Activated CD4-positive, alpha-beta memory T cell treated with anti-CD3 and anti-CD28 coated beads for 36 hours (primary cell): ENCODE measurements at regions not wholly inside any gene's neighbourhood (a gene's known extent, or its start where the extent isn't known, plus 50 kb on each side); places are given as distances from the start of the nearest gene placed in this dataset.

Experiments
- CTCF ChIA-PET: fragments of 350-600 bp; sonication (Branson Sonifier 250); formaldehyde crosslinking; loops from one replicate; lab custom pipeline; 2021; ENCODE audit warnings: antibody characterized with exemption, inconsistent platforms; lab: Charles Lee
- POLR2A ChIA-PET: fragments of 350-600 bp; sonication (Branson Sonifier 250); formaldehyde crosslinking; loops from one replicate; lab custom pipeline; 2021; ENCODE audit warnings: antibody characterized with exemption; lab: Charles Lee
- DNase-seq: peaks from one replicate; pipeline ENCODE4 v3.0.0-alpha.2; 2020
- H3K27ac Mint-ChIP-seq: one replicate; pipeline ENCODE4 v1.8.0; 2021; ENCODE audit warnings: mixed read lengths
- H3K27me3 Mint-ChIP-seq: one replicate; pipeline ENCODE4 v1.8.0; 2021; ENCODE audit warnings: mixed read lengths
- H3K36me3 Mint-ChIP-seq: one replicate; pipeline ENCODE4 v1.8.0; 2021; ENCODE audit warnings: mixed read lengths
- H3K4me1 Mint-ChIP-seq: one replicate; pipeline ENCODE4 v1.8.0; 2021; ENCODE audit warnings: low read depth, mixed read lengths
- H3K4me3 Mint-ChIP-seq: one replicate; pipeline ENCODE4 v1.8.0; 2021; ENCODE audit warnings: mild to moderate bottlenecking, mixed read lengths
- H3K9me3 Mint-ChIP-seq: one replicate; pipeline ENCODE4 v1.8.0; 2021; ENCODE audit warnings: mixed read lengths
- intact Hi-C: fragments of 100-400 bp; cut with micrococcal nuclease; formaldehyde crosslinking; loops from one replicate; pipeline ENCODE4 v1.15.1; 2023

DNA sequence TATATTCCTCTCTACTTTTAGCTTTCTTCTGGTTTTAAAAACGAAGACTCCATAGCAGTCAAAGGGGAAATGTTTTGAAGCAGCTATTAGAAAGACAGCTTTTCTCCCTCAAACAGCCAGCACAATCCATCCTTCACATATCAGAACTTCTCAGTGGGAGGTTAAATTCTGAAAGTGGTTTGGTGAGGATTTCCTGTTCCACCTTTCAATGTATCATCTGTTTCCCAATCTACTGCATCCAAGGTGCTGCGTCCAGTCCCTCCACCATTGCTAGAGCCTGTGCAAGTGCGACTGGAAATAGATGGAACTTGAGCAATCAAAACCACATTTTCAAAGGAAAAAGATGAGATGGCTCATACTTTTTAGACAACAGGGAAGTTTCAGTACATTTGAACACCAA lies 508.3 kb upstream of the ARID1B start:
- no peak for DNase-seq
- peaks cover 14% of the 10 kb centered on the region for H3K4me1 Mint-ChIP-seq
- POLR2A ChIA-PET, result no interaction called here
- H3K9me3 Mint-ChIP-seq, result no peaks in the 10 kb centered on the region
- H3K27ac Mint-ChIP-seq, result peak overlapping the region; percentile 16
- H3K36me3 Mint-ChIP-seq, result peaks cover 4% of the 10 kb centered on the region
- CTCF ChIA-PET, result no interaction called here
- intact Hi-C loops, result no loop called here
- no peak overlapping the region for H3K4me3 Mint-ChIP-seq
- no peaks in the 10 kb centered on the region for H3K27me3 Mint-ChIP-seq

GRCh38 chr6:156262014-156262413 lies 515.2 kb upstream of the ARID1B start:
- no peak overlapping the region for H3K27ac Mint-ChIP-seq
- H3K27me3 Mint-ChIP-seq, result no peaks in the 10 kb centered on the region
- intact Hi-C loops, result no loop called here
- ChIA-PET POLR2A (no interaction called here), CTCF (no interaction called here)
- no peak overlapping the region for H3K4me3 Mint-ChIP-seq
- H3K9me3 Mint-ChIP-seq, result no peaks in the 10 kb centered on the region
- no peaks in the 10 kb centered on the region for H3K4me1 Mint-ChIP-seq
- no peak for DNase-seq
- peaks cover 4% of the 10 kb centered on the region for H3K36me3 Mint-ChIP-seq

DNA sequence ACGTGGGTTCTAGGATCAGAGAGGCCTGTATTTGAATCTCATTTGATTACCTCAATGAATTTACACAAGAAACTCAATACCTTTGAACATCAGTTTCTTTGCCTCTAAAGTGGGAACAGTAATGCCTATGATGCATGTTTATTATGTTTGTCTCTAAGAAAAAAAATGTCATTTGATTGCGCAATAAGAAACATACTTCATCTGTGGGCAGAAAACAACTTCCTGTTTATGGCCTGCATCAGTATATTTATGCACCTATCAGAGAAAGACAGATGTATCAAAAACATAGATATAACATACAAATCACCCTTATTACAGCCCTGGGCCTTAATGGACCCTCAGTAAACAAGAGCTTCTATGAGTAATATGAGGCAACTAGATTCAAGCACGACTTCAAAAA lies 516.4 kb upstream of the ARID1B start:
- H3K27me3 Mint-ChIP-seq, result no peaks in the 10 kb centered on the region

GRCh38 chr6:156258981-156259380 lies 518.2 kb upstream of the ARID1B start:
- H3K4me1 Mint-ChIP-seq, result peaks cover 8% of the 10 kb centered on the region
- H3K27ac Mint-ChIP-seq, result no peak overlapping the region
- no peak overlapping the region for H3K4me3 Mint-ChIP-seq
- intact Hi-C loops, result loop anchor here (10.0 kb wide), 1 partner anchor 1074 kb away; no protein-coding TSS in a partner anchor
- ChIA-PET CTCF (no interaction called here), POLR2A (no interaction called here)
- H3K27me3 Mint-ChIP-seq, result no peaks in the 10 kb centered on the region
- H3K36me3 Mint-ChIP-seq, result no peaks in the 10 kb centered on the region
- H3K9me3 Mint-ChIP-seq, result no peaks in the 10 kb centered on the region
- DNase-seq, result no peak

More for the DNA sequence above, 516.4 kb upstream of the ARID1B start:
- Mint-ChIP-seq H3K4me1 (peaks cover 4% of the 10 kb centered on the region), H3K4me3 (no peak overlapping the region), H3K36me3 (peaks cover under 1% of the 10 kb centered on the region), H3K27ac (no peak overlapping the region), H3K9me3 (no peaks in the 10 kb centered on the region)
- ChIA-PET CTCF (no interaction called here), POLR2A (no interaction called here)
- no peak for DNase-seq
- intact Hi-C loops, result no loop called here

DNA sequence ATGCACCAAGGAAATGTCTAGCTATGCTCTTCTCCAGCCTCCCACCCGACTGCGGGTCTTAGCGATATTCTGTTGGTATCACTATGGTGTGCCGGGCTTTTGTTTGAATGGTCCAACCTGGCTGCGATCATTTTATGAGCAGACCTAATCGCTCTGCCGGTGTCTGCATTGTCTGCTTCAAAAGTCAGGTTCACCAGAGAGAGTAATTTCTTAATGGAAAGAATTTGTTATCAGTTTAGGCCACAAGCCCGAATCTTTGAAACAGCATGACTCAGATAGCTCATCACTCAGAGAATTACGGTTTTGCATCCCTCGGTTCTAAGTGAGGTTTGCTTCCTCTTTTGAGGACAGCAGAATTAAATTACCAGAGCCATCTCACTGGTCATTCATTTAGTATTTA lies 521.0 kb upstream of the ARID1B start:
- peak; percentile 28 for DNase-seq
- H3K4me3 Mint-ChIP-seq, result no peak overlapping the region
- intact Hi-C loops, result loop anchor here (10.0 kb wide), 1 partner anchor 1071 kb away; no protein-coding TSS in a partner anchor

GRCh38 chr6:156254240-156254639 lies 522.9 kb upstream of the ARID1B start:
- intact Hi-C loops, result loop anchor here (10.0 kb wide), 1 partner anchor 1069 kb away; no protein-coding TSS in a partner anchor
- CTCF ChIA-PET, result no interaction called here
- Mint-ChIP-seq H3K4me3 (no peak overlapping the region), H3K4me1 (peaks cover 24% of the 10 kb centered on the region), H3K27me3 (peaks cover 2% of the 10 kb centered on the region), H3K27ac (no peak overlapping the region), H3K36me3 (peaks cover 1% of the 10 kb centered on the region), H3K9me3 (no peaks in the 10 kb centered on the region)
- DNase-seq, result no peak
- POLR2A ChIA-PET, result no interaction called here

More for the DNA sequence above, 521.0 kb upstream of the ARID1B start:
- no peaks in the 10 kb centered on the region for H3K36me3 Mint-ChIP-seq
- H3K4me1 Mint-ChIP-seq, result peaks cover 10% of the 10 kb centered on the region
- no peak overlapping the region for H3K27ac Mint-ChIP-seq
- H3K27me3 Mint-ChIP-seq, result peaks cover 2% of the 10 kb centered on the region
- no peaks in the 10 kb centered on the region for H3K9me3 Mint-ChIP-seq
- ChIA-PET CTCF (no interaction called here), POLR2A (no interaction called here)

GRCh38 chr6:156250593-156250992 lies 526.6 kb upstream of the ARID1B start:
- Mint-ChIP-seq H3K27ac (peak overlapping the region; percentile 71), H3K27me3 (peaks cover 2% of the 10 kb centered on the region), H3K36me3 (peaks cover 1% of the 10 kb centered on the region), H3K9me3 (no peaks in the 10 kb centered on the region), H3K4me1 (peaks cover 18% of the 10 kb centered on the region), H3K4me3 (no peak overlapping the region)
- ChIA-PET CTCF (no interaction called here), POLR2A (no interaction called here)
- DNase-seq, result peak; percentile 63
- intact Hi-C loops, result loop anchor here (1.0 to 10.0 kb wide), 4 partner anchors 58 to 1066 kb away; no protein-coding TSS in a partner anchor

GRCh38 chr6:156242206-156242605 lies 535.0 kb upstream of the ARID1B start:
- H3K27me3 Mint-ChIP-seq, result no peaks in the 10 kb centered on the region
- ChIA-PET CTCF (no interaction called here), POLR2A (no interaction called here)

GRCh38 chr6:156231026-156231765 lies 546.0 kb upstream of the ARID1B start:
- H3K4me3 Mint-ChIP-seq, result no peak overlapping the region
- no peaks in the 10 kb centered on the region for H3K4me1 Mint-ChIP-seq
- H3K27me3 Mint-ChIP-seq, result no peaks in the 10 kb centered on the region
- CTCF ChIA-PET, result no interaction called here
- intact Hi-C loops, result no loop called here
- no peak for DNase-seq
- H3K36me3 Mint-ChIP-seq, result no peaks in the 10 kb centered on the region
- H3K9me3 Mint-ChIP-seq, result peaks cover 3% of the 10 kb centered on the region
- no peak overlapping the region for H3K27ac Mint-ChIP-seq
- POLR2A ChIA-PET, result no interaction called here

More at GRCh38 chr6:156242206-156242605, 535.0 kb upstream of the ARID1B start:
- Mint-ChIP-seq H3K9me3 (no peaks in the 10 kb centered on the region), H3K4me1 (no peaks in the 10 kb centered on the region), H3K36me3 (no peaks in the 10 kb centered on the region), H3K27ac (no peak overlapping the region), H3K4me3 (no peak overlapping the region)
- intact Hi-C loops, result no loop called here
- DNase-seq, result no peak

GRCh38 chr6:156219973-156220372 lies 557.2 kb upstream of the ARID1B start:
- Mint-ChIP-seq H3K36me3 (peaks cover 5% of the 10 kb centered on the region), H3K9me3 (peaks cover 8% of the 10 kb centered on the region), H3K4me1 (no peaks in the 10 kb centered on the region), H3K27me3 (no peaks in the 10 kb centered on the region), H3K27ac (no peak overlapping the region), H3K4me3 (no peak overlapping the region)
- no peak for DNase-seq
- intact Hi-C loops, result no loop called here
- CTCF ChIA-PET, result no interaction called here
- POLR2A ChIA-PET, result no interaction called here

GRCh38 chr6:156205678-156206077 lies 571.5 kb upstream of the ARID1B start:
- no peak for DNase-seq
- no peak overlapping the region for H3K27ac Mint-ChIP-seq
- no peak overlapping the region for H3K4me3 Mint-ChIP-seq
- intact Hi-C loops, result no loop called here
- H3K36me3 Mint-ChIP-seq, result peaks cover 7% of the 10 kb centered on the region
- ChIA-PET POLR2A (no interaction called here), CTCF (no interaction called here)
- H3K27me3 Mint-ChIP-seq, result no peaks in the 10 kb centered on the region
- no peaks in the 10 kb centered on the region for H3K4me1 Mint-ChIP-seq
- peaks cover 34% of the 10 kb centered on the region for H3K9me3 Mint-ChIP-seq

GRCh38 chr6:156199182-156199581 lies 578.0 kb upstream of the ARID1B start:
- ChIA-PET CTCF (no interaction called here), POLR2A (no interaction called here)
- Mint-ChIP-seq H3K4me3 (no peak overlapping the region), H3K36me3 (no peaks in the 10 kb centered on the region), H3K4me1 (peaks cover 19% of the 10 kb centered on the region), H3K27ac (no peak overlapping the region), H3K27me3 (no peaks in the 10 kb centered on the region), H3K9me3 (peaks cover 2% of the 10 kb centered on the region)
- DNase-seq, result no peak
- intact Hi-C loops, result no loop called here

GRCh38 chr6:156197513-156197912 lies 579.7 kb upstream of the ARID1B start:
- H3K4me1 Mint-ChIP-seq, result peaks cover 24% of the 10 kb centered on the region
- no peak for DNase-seq
- intact Hi-C loops, result no loop called here
- H3K4me3 Mint-ChIP-seq, result no peak overlapping the region
- H3K27ac Mint-ChIP-seq, result no peak overlapping the region
- H3K27me3 Mint-ChIP-seq, result no peaks in the 10 kb centered on the region
- ChIA-PET POLR2A (no interaction called here), CTCF (no interaction called here)
- H3K9me3 Mint-ChIP-seq, result peaks cover 2% of the 10 kb centered on the region
- H3K36me3 Mint-ChIP-seq, result no peaks in the 10 kb centered on the region
